Transverse colon (tissue), 4 donors: ENCODE measurements at regions not wholly inside any gene's neighbourhood (a gene's known extent, or its start where the extent isn't known, plus 50 kb on each side); places are given as distances from the start of the nearest gene placed in this dataset.

Experiments
- EP300 ChIP-seq: sonication (generic); formaldehyde crosslinking; IDR thresholded peaks from one replicate; pipeline ENCODE4 v1.6.1; 2017; ENCODE audit warnings: antibody characterized with exemption, low read depth
- POLR2A ChIP-seq: fragments of 450-650 bp; IDR thresholded peaks from one replicate; pipeline ENCODE4 v1.6.1; 2016; ENCODE audit warnings: antibody characterized with exemption, mild to moderate bottlenecking, moderate library complexity
- POLR2AphosphoS5 ChIP-seq, 3 donors: sonication (generic); formaldehyde crosslinking; IDR thresholded peaks; one replicate each; pipeline ENCODE4 v1.6.1; 2016; ENCODE audit warnings: antibody characterized with exemption in 3 of 3
- TF ChIP-seq, protein P1 (sequence below), 5 experiments: fragments of 200-600 bp in 3 of 5; fragments of 450-650 bp in 2 of 5; sonication (generic) in 3 of 5; IDR thresholded peaks; 1 replicate in 2 of 5; 2 replicates in 3 of 5; pipeline ENCODE4 v1.5.1; 2016 to 2017; ENCODE audit warnings: antibody characterized with exemption in 5 of 5, inconsistent platforms in 3 of 5, mild to moderate bottlenecking in 2 of 5, moderate library complexity in 1 of 5

DNA sequence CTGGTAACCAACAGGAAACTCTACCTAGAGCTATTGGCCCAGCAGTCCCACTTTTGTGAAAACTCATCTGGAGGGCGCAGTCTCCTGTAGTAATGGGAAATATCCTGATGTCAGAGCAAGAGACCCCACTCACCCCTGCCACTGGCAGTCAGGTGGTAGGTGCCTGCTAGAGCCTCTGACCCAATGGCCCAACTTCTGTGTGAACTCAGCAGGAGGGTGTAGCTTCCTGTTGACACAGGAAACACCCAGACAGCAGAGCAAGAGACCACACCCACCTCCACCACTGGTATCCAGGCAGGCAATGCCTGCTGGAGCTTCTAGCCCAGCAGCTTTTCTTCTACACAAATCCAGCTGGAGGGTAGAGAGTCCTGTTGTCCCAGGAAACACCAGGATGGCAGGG, 1176.8 kb upstream of the PRR20A start:
- TF ChIP-seq POLR2A (no peak), EP300 (no peak), POLR2AphosphoS5 (IDR thresholded peaks at IDR 0.05) (no peak)
- TF ChIP-seq, protein P1, sequence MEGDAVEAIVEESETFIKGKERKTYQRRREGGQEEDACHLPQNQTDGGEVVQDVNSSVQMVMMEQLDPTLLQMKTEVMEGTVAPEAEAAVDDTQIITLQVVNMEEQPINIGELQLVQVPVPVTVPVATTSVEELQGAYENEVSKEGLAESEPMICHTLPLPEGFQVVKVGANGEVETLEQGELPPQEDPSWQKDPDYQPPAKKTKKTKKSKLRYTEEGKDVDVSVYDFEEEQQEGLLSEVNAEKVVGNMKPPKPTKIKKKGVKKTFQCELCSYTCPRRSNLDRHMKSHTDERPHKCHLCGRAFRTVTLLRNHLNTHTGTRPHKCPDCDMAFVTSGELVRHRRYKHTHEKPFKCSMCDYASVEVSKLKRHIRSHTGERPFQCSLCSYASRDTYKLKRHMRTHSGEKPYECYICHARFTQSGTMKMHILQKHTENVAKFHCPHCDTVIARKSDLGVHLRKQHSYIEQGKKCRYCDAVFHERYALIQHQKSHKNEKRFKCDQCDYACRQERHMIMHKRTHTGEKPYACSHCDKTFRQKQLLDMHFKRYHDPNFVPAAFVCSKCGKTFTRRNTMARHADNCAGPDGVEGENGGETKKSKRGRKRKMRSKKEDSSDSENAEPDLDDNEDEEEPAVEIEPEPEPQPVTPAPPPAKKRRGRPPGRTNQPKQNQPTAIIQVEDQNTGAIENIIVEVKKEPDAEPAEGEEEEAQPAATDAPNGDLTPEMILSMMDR (IDR thresholded peaks at IDR 0.05), result no peak
